Activated T-helper 2 cell treated with anti-CD3 and anti-CD28 coated beads, Interferon-gamma antibody, Interleukin-2, Interleukin-4, amounts not matched to agents 10 μg/mL and 5 μg/mL and 100 μg/mL, durations not matched to agents 14 hours and 24 hours and 36 hours (primary cell): ENCODE measurements at regions not wholly inside any gene's neighbourhood (a gene's known extent, or its start where the extent isn't known, plus 50 kb on each side); places are given as distances from the start of the nearest gene placed in this dataset.

ENCODE experiments used
- DNase-seq: peaks from one replicate; pipeline ENCODE4 v3.0.0; 2021; ENCODE audit warnings: low spot score
- H3K27ac Mint-ChIP-seq: one replicate; pipeline ENCODE4 v1.8.0; 2021; ENCODE audit warnings: mixed read lengths
- H3K27me3 Mint-ChIP-seq: one replicate; pipeline ENCODE4 v1.8.0; 2021; ENCODE audit warnings: low read depth, mixed read lengths
- H3K36me3 Mint-ChIP-seq: one replicate; pipeline ENCODE4 v1.8.0; 2021; ENCODE audit warnings: low read depth, mixed read lengths
- H3K4me1 Mint-ChIP-seq: one replicate; pipeline ENCODE4 v1.8.0; 2021; ENCODE audit warnings: low read depth, mixed read lengths
- H3K4me3 Mint-ChIP-seq: one replicate; pipeline ENCODE4 v1.8.0; 2021; ENCODE audit warnings: low read depth, mild to moderate bottlenecking, moderate library complexity, mixed read lengths
- H3K9me3 Mint-ChIP-seq: one replicate; pipeline ENCODE4 v1.8.0; 2021; ENCODE audit warnings: mixed read lengths
- intact Hi-C: fragments of 100-400 bp; cut with micrococcal nuclease; formaldehyde crosslinking; loops from one replicate; pipeline ENCODE4 v1.15.1; 2023

GRCh38 chr10:113302062-113302461, 250.8 kb upstream of the HABP2 start:
- no peaks in the 10 kb centered on the region for H3K9me3 Mint-ChIP-seq
- intact Hi-C loops = no loop called here
- H3K36me3 Mint-ChIP-seq = no peaks in the 10 kb centered on the region
- no peak overlapping the region for H3K4me3 Mint-ChIP-seq
- no peak overlapping the region for H3K27ac Mint-ChIP-seq
- H3K4me1 Mint-ChIP-seq = no peaks in the 10 kb centered on the region
- peaks cover 9% of the 10 kb centered on the region for H3K27me3 Mint-ChIP-seq
- DNase-seq = no peak

GRCh38 chr10:113303544-113304146, 249.2 kb upstream of the HABP2 start:
- Mint-ChIP-seq H3K4me3 (no peak overlapping the region), H3K27me3 (peaks cover 9% of the 10 kb centered on the region), H3K36me3 (no peaks in the 10 kb centered on the region), H3K27ac (no peak overlapping the region), H3K9me3 (no peaks in the 10 kb centered on the region), H3K4me1 (no peaks in the 10 kb centered on the region)
- no peak for DNase-seq
- intact Hi-C loops = no loop called here

GRCh38 chr10:113304726-113305125, 248.1 kb upstream of the HABP2 start:
- Mint-ChIP-seq H3K4me1 (no peaks in the 10 kb centered on the region), H3K9me3 (no peaks in the 10 kb centered on the region), H3K27me3 (peaks cover 3% of the 10 kb centered on the region), H3K36me3 (no peaks in the 10 kb centered on the region), H3K27ac (no peak overlapping the region), H3K4me3 (no peak overlapping the region)
- intact Hi-C loops = no loop called here
- DNase-seq = no peak

GRCh38 chr10:113305871-113306270, 247.0 kb upstream of the HABP2 start:
- intact Hi-C loops = no loop called here
- no peak overlapping the region for H3K27ac Mint-ChIP-seq
- no peaks in the 10 kb centered on the region for H3K4me1 Mint-ChIP-seq
- no peaks in the 10 kb centered on the region for H3K36me3 Mint-ChIP-seq
- H3K4me3 Mint-ChIP-seq = no peak overlapping the region
- H3K9me3 Mint-ChIP-seq = no peaks in the 10 kb centered on the region
- no peaks in the 10 kb centered on the region for H3K27me3 Mint-ChIP-seq
- no peak for DNase-seq

GRCh38 chr10:113309791-113310190, 243.1 kb upstream of the HABP2 start:
- DNase-seq = no peak
- intact Hi-C loops = no loop called here
- Mint-ChIP-seq H3K27me3 (no peaks in the 10 kb centered on the region), H3K27ac (no peak overlapping the region), H3K4me1 (no peaks in the 10 kb centered on the region), H3K4me3 (no peak overlapping the region), H3K36me3 (no peaks in the 10 kb centered on the region), H3K9me3 (no peaks in the 10 kb centered on the region)

GRCh38 chr10:113310347-113310746, 242.5 kb upstream of the HABP2 start:
- intact Hi-C loops = no loop called here
- Mint-ChIP-seq H3K9me3 (no peaks in the 10 kb centered on the region), H3K4me1 (no peaks in the 10 kb centered on the region), H3K27me3 (no peaks in the 10 kb centered on the region), H3K27ac (no peak overlapping the region), H3K4me3 (no peak overlapping the region), H3K36me3 (no peaks in the 10 kb centered on the region)
- no peak for DNase-seq

GRCh38 chr10:113313048-113313602, 239.7 kb upstream of the HABP2 start:
- H3K36me3 Mint-ChIP-seq = no peaks in the 10 kb centered on the region
- no peaks in the 10 kb centered on the region for H3K27me3 Mint-ChIP-seq
- no peak for DNase-seq
- H3K4me1 Mint-ChIP-seq = no peaks in the 10 kb centered on the region
- H3K27ac Mint-ChIP-seq = no peak overlapping the region
- intact Hi-C loops = no loop called here
- H3K4me3 Mint-ChIP-seq = no peak overlapping the region
- H3K9me3 Mint-ChIP-seq = no peaks in the 10 kb centered on the region

- Mint-ChIP-seq H3K27me3 (no peaks in the 10 kb centered on the region), H3K27ac (no peak overlapping the region), H3K36me3 (no peaks in the 10 kb centered on the region), H3K9me3 (no peaks in the 10 kb centered on the region), H3K4me1 (no peaks in the 10 kb centered on the region), H3K4me3 (no peak overlapping the region)
- intact Hi-C loops = no loop called here
- no peak for DNase-seq
These were observed 239.1 kb upstream of the HABP2 start for GRCh38 chr10:113313722-113314121.

- Mint-ChIP-seq H3K4me1 (no peaks in the 10 kb centered on the region), H3K9me3 (no peaks in the 10 kb centered on the region)
These were observed 236.3 kb upstream of the HABP2 start for GRCh38 chr10:113316506-113316905.

GRCh38 chr10:113317489-113317888, 235.4 kb upstream of the HABP2 start:
- DNase-seq = no peak
- Mint-ChIP-seq H3K27me3 (no peaks in the 10 kb centered on the region), H3K27ac (no peak overlapping the region), H3K4me3 (no peak overlapping the region), H3K9me3 (no peaks in the 10 kb centered on the region), H3K36me3 (no peaks in the 10 kb centered on the region), H3K4me1 (no peaks in the 10 kb centered on the region)
- intact Hi-C loops = no loop called here

More at GRCh38 chr10:113316506-113316905, 236.3 kb upstream of the HABP2 start:
- Mint-ChIP-seq H3K27me3 (no peaks in the 10 kb centered on the region), H3K36me3 (no peaks in the 10 kb centered on the region), H3K4me3 (no peak overlapping the region), H3K27ac (no peak overlapping the region)
- intact Hi-C loops = no loop called here
- no peak for DNase-seq

- H3K27ac Mint-ChIP-seq = no peak overlapping the region
- H3K27me3 Mint-ChIP-seq = no peaks in the 10 kb centered on the region
- H3K4me1 Mint-ChIP-seq = no peaks in the 10 kb centered on the region
These were observed 233.4 kb upstream of the HABP2 start for GRCh38 chr10:113319479-113319878.

GRCh38 chr10:113320211-113320610, 232.6 kb upstream of the HABP2 start:
- Mint-ChIP-seq H3K27ac (no peak overlapping the region), H3K4me1 (no peaks in the 10 kb centered on the region), H3K36me3 (no peaks in the 10 kb centered on the region)

More at GRCh38 chr10:113319479-113319878, 233.4 kb upstream of the HABP2 start:
- DNase-seq = no peak
- no peaks in the 10 kb centered on the region for H3K36me3 Mint-ChIP-seq
- no peak overlapping the region for H3K4me3 Mint-ChIP-seq
- intact Hi-C loops = no loop called here
- no peaks in the 10 kb centered on the region for H3K9me3 Mint-ChIP-seq

GRCh38 chr10:113320987-113321386, 231.9 kb upstream of the HABP2 start:
- Mint-ChIP-seq H3K27ac (no peak overlapping the region), H3K4me1 (peaks cover under 1% of the 10 kb centered on the region), H3K27me3 (no peaks in the 10 kb centered on the region), H3K4me3 (no peak overlapping the region), H3K9me3 (no peaks in the 10 kb centered on the region), H3K36me3 (no peaks in the 10 kb centered on the region)
- intact Hi-C loops = no loop called here
- DNase-seq = no peak

More at GRCh38 chr10:113320211-113320610, 232.6 kb upstream of the HABP2 start:
- intact Hi-C loops = no loop called here
- Mint-ChIP-seq H3K27me3 (no peaks in the 10 kb centered on the region), H3K9me3 (no peaks in the 10 kb centered on the region), H3K4me3 (no peak overlapping the region)
- DNase-seq = no peak

GRCh38 chr10:113322843-113323242, 230.0 kb upstream of the HABP2 start:
- no peak for DNase-seq
- Mint-ChIP-seq H3K4me3 (no peak overlapping the region), H3K36me3 (no peaks in the 10 kb centered on the region), H3K27ac (no peak overlapping the region), H3K9me3 (no peaks in the 10 kb centered on the region), H3K4me1 (peaks cover 2% of the 10 kb centered on the region), H3K27me3 (no peaks in the 10 kb centered on the region)
- intact Hi-C loops = no loop called here
